Mucosa of gallbladder (tissue), 1 donor: ENCODE measurements at regions not wholly inside any gene's neighbourhood (a gene's known extent, or its start where the extent isn't known, plus 50 kb on each side); places are given as distances from the start of the nearest gene placed in this dataset.

ENCODE experiments used
- DNase-seq: peaks from one replicate; pipeline ENCODE4 v3.0.0-alpha.2; 2020; ENCODE audit warnings: low spot score
- donor health status: DM: no; HTN: no; CAD: no.

DNA sequence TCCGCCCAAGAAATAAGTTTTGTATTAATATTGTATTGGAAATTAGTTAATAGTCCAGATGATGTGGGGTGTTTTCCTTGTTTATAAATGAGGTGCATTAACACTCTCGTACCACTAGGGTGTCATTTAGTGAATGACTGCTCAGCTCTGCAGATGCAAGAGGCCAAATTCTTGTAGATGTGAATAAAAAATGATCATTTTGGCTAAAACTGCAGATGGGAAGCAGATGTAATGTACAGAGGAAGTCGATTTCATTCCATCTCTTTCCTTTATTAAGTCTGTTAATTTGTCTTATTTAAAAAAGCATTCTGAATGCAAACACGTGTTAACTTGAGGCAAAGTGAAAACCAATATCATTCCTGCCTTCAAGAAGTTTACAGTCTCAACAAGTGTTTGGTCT is 108.1 kb downstream of the DHX15 start:
- DNase-seq: no peak

DNA sequence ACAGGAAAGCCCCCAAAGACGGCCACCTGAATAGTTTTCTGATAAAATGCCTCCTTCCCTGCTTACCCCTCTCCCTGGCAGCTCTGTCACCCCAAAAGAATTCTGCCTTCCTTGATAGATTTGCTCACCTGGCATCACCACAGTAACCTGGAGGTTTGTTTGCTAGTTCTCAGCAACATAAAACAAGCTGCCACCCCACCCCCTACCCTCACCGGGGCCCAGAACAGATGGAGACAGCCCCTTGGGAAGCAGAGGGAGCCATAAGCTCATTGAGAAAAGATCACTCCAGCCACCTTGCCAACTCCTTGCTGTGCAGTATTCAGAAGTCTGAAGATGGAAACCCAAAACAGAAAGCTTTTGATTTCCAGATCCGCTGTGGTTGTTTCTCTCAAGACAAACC is 108.6 kb downstream of the DHX15 start:
- DNase-seq: no peak

DNA sequence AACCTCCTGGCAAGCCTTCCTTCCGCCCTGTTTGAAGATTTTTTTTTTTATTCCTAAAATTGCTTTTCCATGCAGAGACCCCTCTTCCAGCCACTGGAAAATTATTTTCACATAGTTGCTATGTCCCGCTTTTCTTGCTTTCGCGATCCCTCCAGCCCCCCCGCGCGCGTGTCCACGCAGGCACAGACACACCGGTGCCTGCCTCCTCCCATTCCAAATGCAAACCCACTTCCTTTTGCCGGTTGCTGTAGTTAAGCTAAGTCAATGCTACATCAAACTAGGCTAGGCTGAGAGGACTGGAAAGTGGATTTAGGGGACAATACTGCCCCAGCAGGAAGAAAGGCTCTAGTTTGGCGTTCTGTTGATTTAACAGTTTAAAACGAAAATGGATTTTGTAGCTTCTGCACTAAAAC is 111.0 kb downstream of the DHX15 start:
- DNase-seq: no peak

DNA sequence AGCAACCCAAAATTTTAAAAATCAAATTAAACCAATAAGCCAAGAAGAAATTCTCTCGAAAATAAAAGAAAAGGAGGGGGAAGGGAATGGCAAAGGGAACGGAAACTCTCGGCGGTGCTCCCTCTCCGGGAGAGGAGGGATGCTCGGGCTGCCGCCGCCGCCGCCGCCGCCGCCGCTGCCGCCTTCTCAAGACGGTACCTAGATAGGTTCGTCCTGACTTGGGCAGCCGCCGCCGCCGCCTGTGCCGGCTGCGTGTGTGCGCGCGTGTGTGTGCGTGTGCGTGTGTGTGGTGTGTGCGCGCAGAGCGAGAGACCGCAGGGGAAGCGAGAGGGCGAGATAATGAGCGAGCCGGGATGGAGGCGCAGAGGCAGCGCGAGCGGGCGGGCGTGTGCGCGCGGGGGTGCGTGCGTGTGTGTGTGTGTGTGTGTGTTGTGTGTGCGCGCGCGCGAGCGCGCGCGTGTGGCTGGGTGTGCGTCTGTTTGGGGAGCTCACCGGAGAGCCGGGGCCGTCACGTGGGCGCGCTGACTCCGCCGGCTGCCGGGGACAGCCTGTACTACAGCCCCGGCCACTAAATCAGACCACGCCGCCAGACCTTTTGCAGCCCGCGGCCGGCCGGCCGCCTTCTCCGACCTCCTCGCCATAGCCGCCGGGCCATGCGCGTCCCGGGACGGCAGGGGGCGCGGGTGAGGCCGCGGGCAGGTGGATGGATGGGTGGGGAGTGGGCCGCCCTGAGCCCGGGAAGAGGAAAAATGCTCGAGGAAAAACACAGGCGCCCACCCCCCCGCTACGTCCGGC is 111.6 kb downstream of the DHX15 start:
- DNase-seq: peak; percentile 85

DNA sequence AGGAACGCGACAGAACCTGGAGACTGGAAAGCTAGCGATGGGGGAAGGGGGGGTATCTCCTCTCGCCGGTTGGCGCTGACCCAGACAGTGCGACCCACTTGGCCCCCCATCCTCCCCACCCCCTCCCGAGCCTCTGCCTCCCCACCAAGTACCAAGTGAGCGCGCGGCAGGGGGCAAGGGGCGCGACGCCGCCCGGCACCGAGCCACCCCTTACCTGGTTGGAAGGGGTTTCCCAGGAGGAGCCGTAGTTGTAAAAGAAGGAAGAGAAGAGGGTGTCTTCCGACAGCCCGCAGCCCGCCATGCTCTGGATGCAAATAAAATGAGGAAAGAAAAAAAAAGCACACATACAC is 112.2 kb downstream of the DHX15 start:
- no peak for DNase-seq

DNA sequence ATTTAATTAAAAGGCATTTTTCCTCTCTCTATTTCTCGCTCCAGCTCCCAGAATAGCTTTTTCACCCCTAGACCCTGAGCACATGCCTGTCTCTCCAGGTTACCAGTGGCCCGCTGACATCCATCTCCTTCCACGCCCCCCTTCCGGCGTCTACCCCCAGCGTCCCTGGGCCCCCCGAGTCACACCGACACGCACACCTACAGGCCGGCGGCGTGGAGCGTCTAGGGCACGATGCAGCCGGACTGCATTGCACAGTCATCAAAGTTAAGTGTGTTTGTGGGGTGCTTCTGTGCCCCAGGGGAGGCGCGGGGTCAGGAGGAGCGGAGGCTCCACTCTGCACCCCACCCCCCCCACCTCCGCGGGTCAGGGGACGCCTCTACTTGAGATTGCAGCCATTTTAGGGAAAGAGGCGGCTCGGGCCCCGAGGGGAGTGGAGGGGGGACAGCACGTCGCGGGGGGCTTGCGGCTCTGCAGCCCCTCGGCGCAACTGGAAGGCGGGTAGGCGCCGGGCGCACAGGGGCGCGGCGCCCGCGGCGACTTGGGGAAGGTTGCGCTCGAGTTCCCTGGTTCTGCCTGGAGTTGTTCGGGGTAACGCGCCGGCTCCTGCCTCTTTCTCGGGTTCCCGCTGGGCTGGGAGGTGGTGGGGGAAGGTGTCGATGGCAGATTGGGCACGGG is 112.7 kb downstream of the DHX15 start:
- no peak for DNase-seq

DNA sequence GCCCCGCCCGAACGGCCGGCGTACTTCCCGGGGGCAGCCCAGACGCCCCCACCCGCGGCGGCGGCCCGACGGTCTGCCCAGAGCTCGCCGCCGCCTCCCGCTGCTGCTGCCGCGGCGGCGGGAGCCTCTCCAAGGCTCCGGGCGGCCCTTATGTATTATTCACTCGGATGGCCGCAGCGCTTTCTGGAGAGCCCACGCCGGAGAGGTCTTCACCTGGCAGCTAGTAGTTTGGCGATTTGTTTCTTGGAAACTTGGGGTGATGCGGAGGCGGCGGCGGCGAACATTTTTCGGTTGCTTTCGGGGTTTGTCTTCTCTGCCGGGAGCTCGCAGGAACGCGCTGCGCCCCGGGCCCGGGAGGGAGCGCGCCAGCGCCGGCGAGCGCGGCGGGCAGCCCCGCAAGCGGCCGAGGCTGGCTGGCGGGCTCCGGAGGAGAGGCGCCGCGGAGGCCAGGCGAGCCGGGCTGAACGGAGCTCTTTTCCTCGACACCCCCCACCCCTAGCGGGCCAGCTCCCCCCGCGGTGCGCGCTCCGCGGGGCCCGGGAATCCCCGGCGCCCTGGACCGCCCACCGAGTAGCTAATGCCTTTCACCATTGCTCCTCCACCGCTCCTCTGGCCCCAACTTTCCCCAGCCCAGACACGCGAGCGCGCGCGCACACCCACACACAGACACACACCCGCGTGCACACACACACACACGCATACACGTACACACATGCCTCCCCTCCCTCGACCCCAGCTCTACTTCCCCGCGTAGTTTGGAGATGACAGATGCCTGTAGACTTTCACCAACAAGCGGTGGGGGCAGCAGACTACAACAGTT is 113.5 kb downstream of the DHX15 start:
- peak; percentile 10 for DNase-seq

DNA sequence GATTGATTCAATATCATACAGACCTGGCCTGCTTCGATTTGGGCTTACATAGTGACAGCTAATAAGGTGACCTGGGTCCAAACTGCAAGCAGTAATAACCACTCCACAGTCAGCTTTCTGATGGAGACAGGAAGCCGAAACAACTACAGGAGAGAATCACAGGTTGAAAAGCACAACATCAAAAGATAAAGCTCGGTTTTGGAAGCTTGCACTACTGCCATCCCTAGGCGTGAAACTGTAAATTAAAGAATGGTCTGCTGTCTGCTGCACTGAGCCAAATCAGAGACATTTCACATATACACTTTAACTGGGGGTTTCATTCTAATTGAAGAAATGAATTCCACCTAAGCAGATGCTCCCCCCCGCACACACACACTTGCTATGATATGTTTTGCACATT is 116.3 kb downstream of the DHX15 start:
- DNase-seq: no peak

DNA sequence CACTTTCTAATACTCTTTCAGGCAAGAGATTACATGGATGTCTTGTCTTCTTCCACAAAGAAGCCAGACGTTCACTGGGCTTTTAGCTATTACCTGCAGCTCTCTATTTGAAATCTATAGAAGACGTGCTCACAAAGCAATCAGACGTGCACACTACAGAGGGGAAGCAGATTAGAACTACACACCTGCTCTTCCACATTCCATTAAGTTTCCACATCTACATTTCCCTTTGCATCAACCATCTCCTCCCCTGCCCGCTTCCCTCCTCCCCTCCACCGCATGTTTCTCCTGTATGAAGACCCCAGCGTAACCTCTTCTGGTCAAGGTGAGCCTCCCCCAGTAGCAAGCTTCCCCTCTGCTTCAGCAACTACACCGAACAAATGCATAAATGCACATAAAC is 119.8 kb downstream of the DHX15 start:
- no peak for DNase-seq

DNA sequence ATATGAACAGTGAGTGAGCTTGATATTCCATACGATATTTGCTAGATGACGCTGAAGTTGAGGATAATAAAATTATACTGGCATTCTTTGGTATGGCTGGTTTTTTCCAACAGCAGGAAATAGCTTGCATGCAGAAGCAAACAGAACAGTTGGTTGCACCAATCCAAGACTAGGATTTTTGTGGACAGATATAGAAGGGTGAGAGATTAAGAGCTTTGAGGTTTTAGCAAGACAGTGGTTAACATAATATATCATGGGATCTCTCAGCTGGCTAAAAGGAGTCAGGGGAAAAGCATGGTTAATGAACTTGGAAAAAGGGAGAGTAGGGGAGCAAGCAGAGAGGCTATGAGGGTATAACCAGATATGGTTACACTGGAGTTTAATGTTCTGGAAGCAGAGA is 127.9 kb downstream of the DHX15 start:
- DNase-seq: no peak

DNA sequence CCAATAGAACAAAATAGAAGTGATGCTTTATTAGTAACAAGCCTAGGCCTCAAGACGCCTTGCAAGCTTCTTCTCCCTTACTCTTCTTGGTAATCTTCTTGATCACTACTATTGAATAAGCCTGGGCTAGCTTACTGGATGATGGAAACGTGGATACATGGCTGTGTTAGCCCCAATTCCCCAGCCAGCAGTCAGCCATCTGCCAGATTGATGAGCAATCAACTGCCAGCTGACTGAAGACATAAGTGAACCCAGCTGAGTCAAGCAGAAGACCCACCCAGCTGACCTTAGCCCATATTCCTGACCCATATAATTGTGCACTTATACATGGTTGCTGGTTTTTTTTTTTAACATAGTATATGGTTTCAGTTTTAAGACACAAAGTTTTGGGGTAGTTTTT is 130.4 kb downstream of the DHX15 start:
- no peak for DNase-seq

DNA sequence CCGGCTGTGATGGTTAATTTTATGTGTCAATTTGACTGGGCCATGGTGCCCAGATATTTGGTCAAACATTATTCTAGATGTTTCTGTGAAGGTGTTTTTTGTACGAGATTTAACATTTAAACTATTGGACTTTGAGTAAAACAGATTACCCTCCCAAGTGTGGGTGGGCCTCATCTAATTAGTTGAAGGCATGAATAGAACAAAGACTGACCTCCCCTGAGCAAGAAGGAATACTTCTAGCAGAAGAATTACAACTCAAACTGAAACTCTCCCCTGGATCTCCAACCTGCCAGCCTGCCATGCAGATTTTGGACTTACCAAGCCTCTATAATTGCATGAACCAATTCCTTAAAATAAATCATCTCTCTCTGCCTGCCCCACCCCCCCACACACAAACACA is 132.5 kb downstream of the DHX15 start:
- no peak for DNase-seq

DNA sequence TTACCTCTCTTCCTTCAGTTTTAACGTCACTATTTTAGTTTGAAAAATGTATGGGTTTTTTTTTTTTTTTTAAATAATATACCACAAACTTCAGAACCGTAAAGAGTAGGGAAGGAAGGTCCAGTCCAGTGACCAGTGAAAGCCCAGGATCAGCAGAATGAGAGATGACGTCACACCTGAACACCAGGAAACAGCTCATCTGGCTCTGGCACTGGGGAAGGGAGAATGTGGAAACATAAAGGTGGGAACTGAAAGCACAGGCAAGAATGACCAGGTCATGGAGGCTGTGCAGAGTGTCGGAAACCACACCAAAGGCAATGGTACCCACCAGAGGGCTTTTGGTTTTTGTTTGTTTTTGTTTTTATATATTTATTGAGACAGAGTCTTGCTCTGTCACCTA is 141.2 kb downstream of the DHX15 start:
- no peak for DNase-seq

DNA sequence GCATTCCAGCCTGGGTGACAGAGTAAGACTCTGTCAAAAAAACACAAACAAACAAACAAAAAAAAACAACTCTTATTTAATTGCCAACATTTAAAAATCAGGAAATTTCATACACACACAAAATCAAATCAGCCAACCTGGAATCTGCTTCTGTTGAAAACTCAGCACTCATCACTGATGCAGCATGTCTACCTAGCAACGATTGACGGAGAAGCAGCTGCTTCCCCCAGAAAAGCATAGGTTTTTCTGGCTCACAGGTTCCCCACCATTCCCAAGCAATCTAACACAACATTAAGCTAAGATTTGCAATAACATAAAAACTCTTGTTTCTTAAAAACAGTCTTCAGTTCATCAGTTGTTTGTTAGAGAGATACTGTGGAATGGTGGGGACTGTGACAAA is 143.6 kb downstream of the DHX15 start:
- no peak for DNase-seq

DNA sequence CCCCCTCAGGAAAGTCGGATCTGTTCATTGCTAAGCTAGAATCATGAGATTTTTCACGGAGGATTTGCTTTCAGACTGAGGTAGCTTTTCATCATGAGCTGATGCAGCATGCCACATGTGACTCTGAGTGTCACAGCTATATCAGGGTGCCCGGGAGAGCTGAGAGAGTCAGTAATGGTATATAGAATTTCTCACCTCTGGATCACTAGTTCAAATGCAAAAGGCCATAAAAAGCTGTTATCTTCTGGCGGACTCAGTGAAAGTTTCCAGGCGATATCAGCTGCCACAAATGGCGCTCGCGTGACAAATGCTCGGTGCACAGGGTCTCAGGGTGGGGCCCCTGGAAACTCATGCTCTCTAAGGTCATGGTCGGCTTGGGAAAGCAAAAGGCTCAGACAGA is 150.1 kb downstream of the DHX15 start:
- DNase-seq: no peak

DNA sequence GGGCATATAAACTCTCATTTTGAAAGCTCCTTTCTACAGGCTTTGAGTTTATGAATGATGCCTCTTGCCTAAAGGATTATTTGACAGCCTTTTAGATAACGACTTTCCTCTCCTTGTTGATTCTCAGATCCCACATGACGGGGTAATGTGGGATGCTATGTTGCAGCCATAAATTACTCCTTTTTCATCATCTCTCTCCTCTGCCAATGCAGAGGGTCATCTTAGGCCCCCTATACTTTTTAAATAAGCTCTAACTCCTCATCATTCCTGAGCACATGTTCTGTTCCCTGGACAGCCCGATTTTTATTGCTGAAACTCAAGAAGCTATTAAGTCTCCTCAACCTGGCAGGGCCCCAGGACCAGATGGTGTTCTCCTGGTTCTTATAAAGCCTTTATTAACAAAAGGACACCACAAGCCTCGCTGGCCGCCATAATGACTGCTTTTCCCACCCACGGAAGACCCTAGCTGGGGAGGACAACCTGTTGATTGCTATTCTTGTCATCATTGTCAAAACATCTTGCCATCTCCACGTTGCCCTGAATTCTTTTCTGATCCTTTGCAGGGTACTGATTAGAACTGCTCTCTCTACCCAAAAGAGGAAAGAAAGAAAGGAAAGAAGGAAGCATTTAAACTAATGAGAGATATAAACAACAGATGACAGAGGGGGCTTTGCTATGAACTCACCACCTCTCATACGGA is 150.7 kb downstream of the DHX15 start:
- no peak for DNase-seq

DNA sequence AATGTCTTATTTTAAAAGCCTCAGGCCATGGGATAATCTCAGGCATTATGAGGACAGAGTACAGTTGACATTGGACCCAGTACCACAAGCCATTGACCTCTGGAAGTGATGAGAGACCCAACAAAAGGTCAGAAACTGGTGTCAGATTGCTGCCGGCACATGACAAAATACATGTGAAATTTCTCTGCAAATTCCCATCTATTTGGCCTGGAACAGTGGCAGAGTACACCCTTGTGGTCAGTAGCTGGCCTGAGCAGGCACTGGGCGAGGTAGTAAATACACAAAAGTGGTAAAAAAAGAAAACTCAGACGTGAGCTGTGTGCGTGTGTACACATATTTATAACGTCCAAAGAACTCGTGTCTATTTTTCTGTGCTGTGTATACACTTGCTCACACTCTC is 155.5 kb downstream of the DHX15 start:
- no peak for DNase-seq

DNA sequence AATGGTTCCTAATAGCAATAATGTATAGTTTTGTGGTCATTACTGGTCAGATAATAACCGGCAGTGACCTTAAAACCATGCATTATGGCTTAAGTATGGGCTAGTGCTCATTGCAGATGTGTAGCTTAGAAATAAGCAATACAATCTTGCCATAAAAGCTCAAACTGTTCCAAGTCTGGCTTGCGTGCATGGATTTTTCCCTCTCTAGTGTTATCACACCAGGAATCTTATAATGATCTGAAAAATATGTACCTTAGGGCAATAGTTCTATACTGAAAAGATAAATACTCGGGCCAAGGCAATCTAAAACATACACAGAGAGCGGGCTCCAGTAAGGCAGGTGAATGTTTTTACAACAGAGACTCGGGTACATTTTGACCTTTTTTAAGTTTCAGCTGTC is 157.8 kb downstream of the DHX15 start:
- DNase-seq: no peak

DNA sequence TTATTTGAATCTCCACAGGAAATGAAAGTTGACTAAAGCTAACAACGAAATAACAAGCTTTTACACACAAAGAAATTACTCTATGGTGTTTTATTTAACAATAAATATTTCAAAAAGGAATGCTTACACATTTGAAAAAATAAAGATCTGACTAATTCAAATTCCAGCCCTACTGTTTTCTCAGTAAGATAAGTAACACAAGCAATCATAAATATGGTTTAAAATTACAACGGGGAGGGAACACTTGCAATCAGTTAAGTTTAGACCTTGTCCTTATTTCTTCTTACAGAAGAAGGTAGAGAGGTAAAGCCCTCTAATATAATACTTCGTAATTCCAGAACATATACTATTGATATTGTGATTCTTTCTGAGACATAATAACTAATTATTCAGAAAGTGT is 158.5 kb downstream of the DHX15 start:
- DNase-seq: no peak

DNA sequence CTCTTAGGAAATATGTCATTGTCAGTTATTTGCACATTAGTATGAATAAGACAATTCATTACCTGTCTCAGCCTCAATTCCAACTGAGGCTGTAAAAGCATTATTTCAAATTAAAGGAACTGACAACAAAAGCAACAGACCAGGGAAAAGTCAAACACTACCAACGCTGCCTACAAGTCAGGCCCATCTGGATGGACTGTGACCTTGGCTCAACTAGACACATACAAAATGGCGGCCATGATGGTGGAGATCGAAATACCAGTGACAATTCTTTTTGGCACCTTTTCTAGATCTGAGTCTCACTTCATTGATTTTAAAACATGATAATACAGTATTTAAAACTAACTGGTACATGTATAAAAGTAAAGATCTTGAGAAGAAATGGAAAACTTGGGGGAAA is 160.7 kb downstream of the DHX15 start:
- no peak for DNase-seq

DNA sequence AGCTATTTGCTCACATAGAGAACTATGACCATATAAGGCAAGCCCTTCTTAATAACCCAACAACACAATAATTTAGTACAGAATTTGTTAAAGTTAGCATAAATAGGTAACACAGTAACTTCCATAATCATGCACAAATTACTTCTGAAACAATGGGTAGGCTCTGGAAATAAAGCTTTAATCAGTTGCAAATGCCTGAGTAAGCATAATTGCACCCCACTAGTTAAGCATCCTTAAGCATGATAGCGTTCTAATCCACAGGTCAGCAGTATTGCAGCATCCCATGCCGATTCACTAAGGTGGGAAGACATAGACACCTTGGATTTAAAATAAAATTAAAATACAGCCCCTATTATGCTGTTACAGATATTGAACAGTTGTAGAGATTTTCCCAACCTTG is 161.7 kb downstream of the DHX15 start:
- DNase-seq: no peak
